ENCODE measurements at regions not wholly inside any gene's neighbourhood (a gene's known extent, or its start where the extent isn't known, plus 50 kb on each side); places are given as distances from the start of the nearest gene placed in this dataset.

- H3K27me3 ChIP-seq (replicated peaks; ENCODE audit: control insufficient read depth, insufficient read depth, low read length) = no peaks in the 10 kb centered on the region
- TF ChIP-seq CTCF (IDR thresholded peaks at IDR 0.05; ENCODE audit: insufficient read depth, low read length, poor library complexity, severe bottlenecking) = no peak
- H3K4me3 ChIP-seq (replicated peaks; ENCODE audit: low read depth, low read length) = no peak overlapping the region
- H3K36me3 ChIP-seq (ENCODE audit: control insufficient read depth, insufficient read depth, low read length) = no peaks in the 10 kb centered on the region
- DNase-seq (ENCODE audit: extremely low read depth, insufficient read length) = no peak
Measured at GRCh38 chr22:27632451-27633295, 168.9 kb downstream of the MN1 start.

GRCh38 chr22:27633296-27633871, 168.2 kb downstream of the MN1 start:
- no peak for TF ChIP-seq CTCF (IDR thresholded peaks at IDR 0.05; ENCODE audit: insufficient read depth, low read length, poor library complexity, severe bottlenecking)
- H3K4me3 ChIP-seq (replicated peaks; ENCODE audit: low read depth, low read length) = no peak overlapping the region
- no peak for DNase-seq (ENCODE audit: extremely low read depth, insufficient read length)
- H3K27me3 ChIP-seq (replicated peaks; ENCODE audit: control insufficient read depth, insufficient read depth, low read length) = no peaks in the 10 kb centered on the region
- H3K36me3 ChIP-seq (ENCODE audit: control insufficient read depth, insufficient read depth, low read length) = no peaks in the 10 kb centered on the region

GRCh38 chr22:27634043-27634740, 167.4 kb downstream of the MN1 start:
- H3K4me3 ChIP-seq (replicated peaks; ENCODE audit: low read depth, low read length) = no peak overlapping the region
- no peaks in the 10 kb centered on the region for H3K36me3 ChIP-seq (ENCODE audit: control insufficient read depth, insufficient read depth, low read length)
- no peak for TF ChIP-seq CTCF (IDR thresholded peaks at IDR 0.05; ENCODE audit: insufficient read depth, low read length, poor library complexity, severe bottlenecking)
- H3K27me3 ChIP-seq (replicated peaks; ENCODE audit: control insufficient read depth, insufficient read depth, low read length) = no peaks in the 10 kb centered on the region
- DNase-seq (ENCODE audit: extremely low read depth, insufficient read length) = no peak

GRCh38 chr22:27635435-27635834, 166.1 kb downstream of the MN1 start:
- H3K36me3 ChIP-seq (ENCODE audit: control insufficient read depth, insufficient read depth, low read length) = no peaks in the 10 kb centered on the region
- no peaks in the 10 kb centered on the region for H3K27me3 ChIP-seq (replicated peaks; ENCODE audit: control insufficient read depth, insufficient read depth, low read length)
- no peak overlapping the region for H3K4me3 ChIP-seq (replicated peaks; ENCODE audit: low read depth, low read length)
- no peak for TF ChIP-seq CTCF (IDR thresholded peaks at IDR 0.05; ENCODE audit: insufficient read depth, low read length, poor library complexity, severe bottlenecking)
- DNase-seq (ENCODE audit: extremely low read depth, insufficient read length) = no peak

- TF ChIP-seq CTCF (IDR thresholded peaks at IDR 0.05; ENCODE audit: insufficient read depth, low read length, poor library complexity, severe bottlenecking) = no peak
- H3K4me3 ChIP-seq (replicated peaks; ENCODE audit: low read depth, low read length) = no peak overlapping the region
- no peaks in the 10 kb centered on the region for H3K36me3 ChIP-seq (ENCODE audit: control insufficient read depth, insufficient read depth, low read length)
- no peak for DNase-seq (ENCODE audit: extremely low read depth, insufficient read length)
- H3K27me3 ChIP-seq (replicated peaks; ENCODE audit: control insufficient read depth, insufficient read depth, low read length) = no peaks in the 10 kb centered on the region
Measured at GRCh38 chr22:27635852-27636251, 165.7 kb downstream of the MN1 start.

Data from GM06990 (cell line).